Activated B cell treated with CpG ODN at 0.5 μM for 24 hours (primary cell): ENCODE measurements at regions not wholly inside any gene's neighbourhood (a gene's known extent, or its start where the extent isn't known, plus 50 kb on each side); places are given as distances from the start of the nearest gene placed in this dataset.
"Not testable (repeated sequence)": the region's sequence is repeated elsewhere in the genome, so short reads cannot be mapped to it uniquely, and the experiment has no call there.

Source experiments
- ATAC-seq: fragments of 200-7000 bp; cut with Tn5 transposase; one replicate; pipeline ENCODE4 v1.10.0; 2021; ENCODE audit warnings: low read depth, mild to moderate bottlenecking, moderate library complexity
- CTCF ChIA-PET: fragments of 350-600 bp; sonication (Branson Sonifier 250); formaldehyde crosslinking; loops from one replicate; lab custom pipeline; 2021; ENCODE audit warnings: antibody characterized with exemption; lab: Charles Lee
- POLR2A ChIA-PET: fragments of 350-600 bp; sonication (Branson Sonifier 250); formaldehyde crosslinking; loops from one replicate; lab custom pipeline; 2021; ENCODE audit warnings: antibody characterized with exemption; lab: Charles Lee
- DNase-seq: peaks from one replicate; pipeline ENCODE4 v3.0.0; 2022
- H3K27ac Mint-ChIP-seq: one replicate; pipeline ENCODE4 v1.8.0; 2020; ENCODE audit warnings: mixed read lengths
- H3K27me3 Mint-ChIP-seq: one replicate; pipeline ENCODE4 v1.8.0; 2021; ENCODE audit warnings: mixed read lengths
- H3K36me3 Mint-ChIP-seq: one replicate; pipeline ENCODE4 v1.8.0; 2021; ENCODE audit warnings: low read depth, mixed read lengths
- H3K4me1 Mint-ChIP-seq: one replicate; pipeline ENCODE4 v1.8.0; 2021; ENCODE audit warnings: mixed read lengths
- H3K4me3 Mint-ChIP-seq: one replicate; pipeline ENCODE4 v1.8.0; 2020; ENCODE audit warnings: mild to moderate bottlenecking, mixed read lengths
- H3K9me3 Mint-ChIP-seq: one replicate; pipeline ENCODE4 v1.8.0; 2020; ENCODE audit warnings: mixed read lengths
- intact Hi-C: fragments of 100-400 bp; cut with micrococcal nuclease; formaldehyde crosslinking; loops from one replicate; pipeline ENCODE4 v1.15.1; 2024
- TF ChIP-seq, protein P1 (sequence below): fragments of 200-600 bp; IDR thresholded peaks from one replicate; pipeline ENCODE4 v1.8.0; 2022; ENCODE audit warnings: antibody characterized with exemption, mild to moderate bottlenecking

DNA sequence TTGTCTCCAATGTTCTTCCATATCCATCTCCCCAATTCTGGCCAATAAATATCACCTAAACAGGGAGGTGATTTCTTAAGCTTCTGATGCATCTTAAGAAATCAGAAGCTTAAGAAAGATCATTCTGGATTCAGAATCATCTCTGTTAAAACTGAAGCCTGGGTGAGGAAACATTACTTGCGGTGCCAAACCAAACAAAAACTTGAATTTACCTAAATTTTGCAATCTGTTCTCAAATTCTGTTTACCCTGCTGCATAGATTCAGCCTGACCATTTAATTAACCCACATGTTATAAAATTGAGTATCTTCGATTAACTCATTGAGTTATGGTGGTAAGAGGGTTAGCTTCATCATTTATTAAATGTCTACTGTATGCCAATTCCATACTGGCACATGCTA is 204.4 kb upstream of the ZNF385D start:
- CTCF ChIA-PET, result no interaction called here
- intact Hi-C loops, result no loop called here
- POLR2A ChIA-PET, result no interaction called here
- Mint-ChIP-seq H3K27ac (no peak overlapping the region), H3K36me3 (no peaks in the 10 kb centered on the region), H3K9me3 (peaks cover 1% of the 10 kb centered on the region), H3K4me1 (no peaks in the 10 kb centered on the region), H3K4me3 (no peak overlapping the region), H3K27me3 (no peaks in the 10 kb centered on the region)
- TF ChIP-seq, protein P1, sequence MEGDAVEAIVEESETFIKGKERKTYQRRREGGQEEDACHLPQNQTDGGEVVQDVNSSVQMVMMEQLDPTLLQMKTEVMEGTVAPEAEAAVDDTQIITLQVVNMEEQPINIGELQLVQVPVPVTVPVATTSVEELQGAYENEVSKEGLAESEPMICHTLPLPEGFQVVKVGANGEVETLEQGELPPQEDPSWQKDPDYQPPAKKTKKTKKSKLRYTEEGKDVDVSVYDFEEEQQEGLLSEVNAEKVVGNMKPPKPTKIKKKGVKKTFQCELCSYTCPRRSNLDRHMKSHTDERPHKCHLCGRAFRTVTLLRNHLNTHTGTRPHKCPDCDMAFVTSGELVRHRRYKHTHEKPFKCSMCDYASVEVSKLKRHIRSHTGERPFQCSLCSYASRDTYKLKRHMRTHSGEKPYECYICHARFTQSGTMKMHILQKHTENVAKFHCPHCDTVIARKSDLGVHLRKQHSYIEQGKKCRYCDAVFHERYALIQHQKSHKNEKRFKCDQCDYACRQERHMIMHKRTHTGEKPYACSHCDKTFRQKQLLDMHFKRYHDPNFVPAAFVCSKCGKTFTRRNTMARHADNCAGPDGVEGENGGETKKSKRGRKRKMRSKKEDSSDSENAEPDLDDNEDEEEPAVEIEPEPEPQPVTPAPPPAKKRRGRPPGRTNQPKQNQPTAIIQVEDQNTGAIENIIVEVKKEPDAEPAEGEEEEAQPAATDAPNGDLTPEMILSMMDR, result no peak
- ATAC-seq (no peak), DNase-seq (no peak)

GRCh38 chr3:21960033-21960432 is 209.0 kb upstream of the ZNF385D start:
- H3K4me3 Mint-ChIP-seq, result no peak overlapping the region
- no peak for DNase-seq
- TF ChIP-seq, protein P1, result no peak
- H3K27me3 Mint-ChIP-seq, result no peaks in the 10 kb centered on the region
- ATAC-seq, result no peak
- POLR2A ChIA-PET, result no interaction called here
- intact Hi-C loops, result no loop called here
- CTCF ChIA-PET, result no interaction called here
- H3K4me1 Mint-ChIP-seq, result no peaks in the 10 kb centered on the region
- no peak overlapping the region for H3K27ac Mint-ChIP-seq
- no peaks in the 10 kb centered on the region for H3K36me3 Mint-ChIP-seq
- no peaks in the 10 kb centered on the region for H3K9me3 Mint-ChIP-seq

DNA sequence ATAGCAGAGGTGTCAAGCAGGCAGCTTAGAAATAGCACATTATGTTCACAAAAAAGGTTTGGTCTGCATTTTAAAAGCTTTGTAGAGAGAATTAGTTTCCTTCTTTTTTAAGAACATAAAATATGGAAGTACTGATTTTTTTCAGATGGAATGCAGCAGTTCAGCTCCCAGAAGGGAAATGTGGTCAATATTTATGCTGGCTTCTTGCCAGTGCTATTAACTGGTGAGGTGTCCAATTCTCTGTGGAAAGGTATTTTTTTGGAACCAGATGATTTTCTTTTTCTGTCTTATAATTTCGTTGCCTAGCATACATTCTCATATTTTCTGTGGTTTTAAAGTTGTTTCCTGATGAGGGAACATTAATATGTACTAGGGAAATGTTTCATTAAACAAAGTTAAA is 211.4 kb upstream of the ZNF385D start:
- ChIA-PET POLR2A (no interaction called here), CTCF (no interaction called here)
- TF ChIP-seq, protein P1, result no peak
- Mint-ChIP-seq H3K27ac (no peak overlapping the region), H3K4me1 (no peaks in the 10 kb centered on the region), H3K27me3 (no peaks in the 10 kb centered on the region), H3K4me3 (no peak overlapping the region), H3K9me3 (no peaks in the 10 kb centered on the region), H3K36me3 (no peaks in the 10 kb centered on the region)
- ATAC-seq (no peak), DNase-seq (no peak)
- intact Hi-C loops, result no loop called here

DNA sequence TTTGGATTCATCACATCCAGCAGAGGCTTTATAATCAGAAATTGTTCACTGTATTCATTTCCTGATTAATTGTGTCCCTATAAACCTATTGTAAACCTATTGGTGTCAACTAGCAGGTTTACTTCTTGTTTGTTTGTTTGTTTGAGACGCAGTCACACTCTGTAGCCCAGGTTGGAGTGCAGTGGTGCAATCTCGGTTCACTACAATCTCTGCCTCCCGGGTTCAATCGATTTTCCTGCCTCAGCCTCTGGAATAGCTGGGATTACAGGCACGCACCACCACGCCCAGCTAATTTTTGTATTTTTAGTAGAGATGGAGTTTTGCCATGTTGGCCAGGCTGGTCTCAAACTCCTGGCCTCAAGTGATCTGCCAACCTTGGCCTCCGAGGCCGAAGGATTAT is 215.4 kb upstream of the ZNF385D start:
- H3K27me3 Mint-ChIP-seq, ATAC-seq: not testable (repeated sequence)

GRCh38 chr3:21979706-21980105 is 228.7 kb upstream of the ZNF385D start:
- H3K27me3 Mint-ChIP-seq, result no peaks in the 10 kb centered on the region
- POLR2A ChIA-PET, result no interaction called here
- no peaks in the 10 kb centered on the region for H3K36me3 Mint-ChIP-seq
- H3K4me3 Mint-ChIP-seq, result no peak overlapping the region
- ATAC-seq (no peak), DNase-seq (no peak)
- CTCF ChIA-PET, result no interaction called here
- TF ChIP-seq, protein P1, result no peak
- intact Hi-C loops, result no loop called here
- H3K4me1 Mint-ChIP-seq, result no peaks in the 10 kb centered on the region
- peaks cover 13% of the 10 kb centered on the region for H3K9me3 Mint-ChIP-seq
- no peak overlapping the region for H3K27ac Mint-ChIP-seq

More for the DNA sequence above, 215.4 kb upstream of the ZNF385D start:
- H3K4me1 Mint-ChIP-seq, POLR2A ChIA-PET, H3K9me3 Mint-ChIP-seq, H3K27ac Mint-ChIP-seq, CTCF ChIA-PET, H3K4me3 Mint-ChIP-seq, intact Hi-C loops, DNase-seq, H3K36me3 Mint-ChIP-seq: not testable (repeated sequence)

DNA sequence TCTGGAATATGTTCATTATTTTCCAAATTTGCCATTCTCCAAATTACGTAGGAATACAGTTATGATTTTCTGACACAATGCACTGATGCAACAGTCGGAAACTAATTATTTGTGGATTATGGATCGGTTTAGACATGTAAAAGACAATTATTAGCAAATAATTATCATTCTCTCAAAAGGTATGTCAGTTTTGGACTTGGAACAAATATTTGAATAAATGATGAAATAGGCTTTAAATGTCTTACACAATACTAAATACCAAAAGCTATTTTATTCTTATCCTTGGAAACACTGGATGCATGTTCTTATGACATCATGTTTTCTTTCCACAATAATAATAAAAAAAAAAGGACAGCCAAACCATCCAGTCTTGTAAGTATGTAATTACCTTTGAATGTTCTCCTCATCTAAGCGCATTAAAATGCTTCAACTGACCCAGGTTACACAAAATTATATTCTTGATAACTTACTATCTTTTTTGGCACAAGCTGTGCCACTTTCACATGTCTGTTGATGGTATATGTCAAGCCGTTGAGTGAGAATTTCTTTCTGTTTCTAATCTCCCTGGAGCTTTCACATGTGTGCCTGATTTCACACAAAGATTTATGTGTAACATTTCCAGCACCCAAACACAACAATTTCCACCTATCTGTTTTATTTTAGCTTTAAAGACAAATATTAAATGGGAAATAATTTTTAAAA is 238.5 kb upstream of the ZNF385D start:
- Mint-ChIP-seq H3K27ac (no peak overlapping the region), H3K4me3 (no peak overlapping the region), H3K36me3 (no peaks in the 10 kb centered on the region), H3K4me1 (no peaks in the 10 kb centered on the region), H3K9me3 (peaks cover 2% of the 10 kb centered on the region), H3K27me3 (no peaks in the 10 kb centered on the region)
- intact Hi-C loops, result no loop called here
- no peak for ATAC-seq
- ChIA-PET POLR2A (no interaction called here), CTCF (no interaction called here)
- TF ChIP-seq, protein P1, result no peak
- no peak for DNase-seq
